ENCODE measurements at regions not wholly inside any gene's neighbourhood (a gene's known extent, or its start where the extent isn't known, plus 50 kb on each side); places are given as distances from the start of the nearest gene placed in this dataset.

- Histone ChIP-seq H3K9me2 (replicated peaks; ENCODE audit: low read length) (no peaks in the 10 kb centered on the region), H3F3A (ENCODE audit: low read length, unreplicated experiment) (no peaks in the 10 kb centered on the region), H3K4me2 (ENCODE audit: low read length) (no peak overlapping the region), H3K4me1 (ENCODE audit: insufficient read depth, low read length) (peaks cover 26% of the 10 kb centered on the region), H3K9ac (ENCODE audit: low read length) (no peak overlapping the region), H3K27me3 (ENCODE audit: low read length) (no peaks in the 10 kb centered on the region), H2AFZ (ENCODE audit: low read length) (no peak overlapping the region), H3K4me3 (ENCODE audit: low read length) (no peak overlapping the region), H3K27ac (ENCODE audit: low read length) (no peak overlapping the region), H3K36me3 (ENCODE audit: low read depth, low read length) (no peaks in the 10 kb centered on the region), H3K79me2 (ENCODE audit: low read length) (no peaks in the 10 kb centered on the region), H3K9me3 (ENCODE audit: low read length) (no peaks in the 10 kb centered on the region), H4K20me1 (ENCODE audit: low read length) (no peaks in the 10 kb centered on the region)
- BruUV-seq (replicated peaks) = no TSS peak
- intact Hi-C loops (cut with micrococcal nuclease) = no loop called here
- ATAC-seq (no peak), DNase-seq (no peak)
- POLR2A ChIA-PET (ENCODE audit: unreplicated experiment) = no interaction called here
- TF ChIP-seq CTCF (conservative IDR thresholded peaks at IDR 0.05; ENCODE audit: low read depth, low read length) (no peak), EZH2phosphoT487 (IDR thresholded peaks at IDR 0.05; ENCODE audit: borderline replicate concordance, low read length) (no peak), EZH2 (IDR thresholded peaks at IDR 0.05; ENCODE audit: low read length, unreplicated experiment) (no peak)
- CTCF ChIA-PET = no interaction called here
These were observed 144.4 kb upstream of the EPHA3 start for GRCh38 chr3:88963003-88963402.

- DNase-seq (no peak), ATAC-seq (no peak)
- no peaks in the 10 kb centered on the region for H3K36me3 ChIP-seq (ENCODE audit: low read depth, low read length)
- H3K9ac ChIP-seq (ENCODE audit: low read length) = no peak overlapping the region
- CTCF ChIA-PET = no interaction called here
- no peaks in the 10 kb centered on the region for H4K20me1 ChIP-seq (ENCODE audit: low read length)
- no peak overlapping the region for H2AFZ ChIP-seq (ENCODE audit: low read length)
- TF ChIP-seq EZH2phosphoT487 (IDR thresholded peaks at IDR 0.05; ENCODE audit: borderline replicate concordance, low read length) = no peak
- TF ChIP-seq EZH2 (IDR thresholded peaks at IDR 0.05; ENCODE audit: low read length, unreplicated experiment) = no peak
- TF ChIP-seq CTCF (conservative IDR thresholded peaks at IDR 0.05; ENCODE audit: low read depth, low read length) = no peak
- H3K9me2 ChIP-seq (replicated peaks; ENCODE audit: low read length) = no peaks in the 10 kb centered on the region
- POLR2A ChIA-PET (ENCODE audit: unreplicated experiment) = no interaction called here
- H3K9me3 ChIP-seq (ENCODE audit: low read length) = no peaks in the 10 kb centered on the region
- no peak overlapping the region for H3K27ac ChIP-seq (ENCODE audit: low read length)
- BruUV-seq (replicated peaks) = no TSS peak
- H3F3A ChIP-seq (ENCODE audit: low read length, unreplicated experiment) = no peaks in the 10 kb centered on the region
- H3K27me3 ChIP-seq (ENCODE audit: low read length) = no peaks in the 10 kb centered on the region
- intact Hi-C loops (cut with micrococcal nuclease) = loop anchor here (10.0 kb wide), 1 partner anchor 1205 kb away; no protein-coding TSS in a partner anchor
- H3K4me2 ChIP-seq (ENCODE audit: low read length) = no peak overlapping the region
- H3K79me2 ChIP-seq (ENCODE audit: low read length) = no peaks in the 10 kb centered on the region
- no peaks in the 10 kb centered on the region for H3K4me1 ChIP-seq (ENCODE audit: insufficient read depth, low read length)
- H3K4me3 ChIP-seq (ENCODE audit: low read length) = no peak overlapping the region
These were observed 127.7 kb upstream of the EPHA3 start for GRCh38 chr3:88979760-88980159.

GRCh38 chr3:88983458-88983857, 124.0 kb upstream of the EPHA3 start:
- H3K9me3 ChIP-seq (ENCODE audit: low read length) = no peaks in the 10 kb centered on the region
- DNase-seq = no peak
- H3K4me3 ChIP-seq (ENCODE audit: low read length) = no peak overlapping the region
- H3F3A ChIP-seq (ENCODE audit: low read length, unreplicated experiment) = no peaks in the 10 kb centered on the region
- H3K4me2 ChIP-seq (ENCODE audit: low read length) = no peak overlapping the region
- ChIA-PET POLR2A (ENCODE audit: unreplicated experiment) (no interaction called here), CTCF (no interaction called here)
- no peaks in the 10 kb centered on the region for H3K4me1 ChIP-seq (ENCODE audit: insufficient read depth, low read length)
- H2AFZ ChIP-seq (ENCODE audit: low read length) = no peak overlapping the region
- BruUV-seq (replicated peaks) = no TSS peak
- H4K20me1 ChIP-seq (ENCODE audit: low read length) = no peaks in the 10 kb centered on the region
- no peak for TF ChIP-seq EZH2phosphoT487 (IDR thresholded peaks at IDR 0.05; ENCODE audit: borderline replicate concordance, low read length)
- TF ChIP-seq CTCF (conservative IDR thresholded peaks at IDR 0.05; ENCODE audit: low read depth, low read length) = no peak
- TF ChIP-seq EZH2 (IDR thresholded peaks at IDR 0.05; ENCODE audit: low read length, unreplicated experiment) = no peak
- no peak overlapping the region for H3K27ac ChIP-seq (ENCODE audit: low read length)
- H3K9ac ChIP-seq (ENCODE audit: low read length) = no peak overlapping the region
- intact Hi-C loops (cut with micrococcal nuclease) = loop anchor here (10.0 kb wide), 1 partner anchor 1201 kb away; no protein-coding TSS in a partner anchor
- ATAC-seq = no peak
- no peaks in the 10 kb centered on the region for H3K9me2 ChIP-seq (replicated peaks; ENCODE audit: low read length)
- no peaks in the 10 kb centered on the region for H3K79me2 ChIP-seq (ENCODE audit: low read length)
- no peaks in the 10 kb centered on the region for H3K36me3 ChIP-seq (ENCODE audit: low read depth, low read length)
- no peaks in the 10 kb centered on the region for H3K27me3 ChIP-seq (ENCODE audit: low read length)

Measured in PC-3 (cell line).